ENCODE measurements at regions not wholly inside any gene's neighbourhood (a gene's known extent, or its start where the extent isn't known, plus 50 kb on each side); places are given as distances from the start of the nearest gene placed in this dataset.

GRCh38 chr12:91655966-91656365 lies 473.3 kb upstream of the DCN start:
- no peaks in the 10 kb centered on the region for H3K27me3 ChIP-seq (ENCODE audit: control insufficient read depth, insufficient read depth, low read length)
- no peak for DNase-seq (ENCODE audit: low read depth, low spot score)
- BruUV-seq (replicated peaks) = no TSS peak

GRCh38 chr12:91654087-91654486 lies 471.5 kb upstream of the DCN start:
- in situ Hi-C loops (cut with HindIII; ENCODE audit: low pct_unique_long_range_greater_than_20kb, low sequenced_read_pairs) = no loop called here
- BruUV-seq (replicated peaks) = no TSS peak
- ChIA-PET CTCF (no interaction called here), POLR2A (no interaction called here)
- no peak for DNase-seq (ENCODE audit: low read depth, low spot score)
- no peak overlapping the region for H3K4me3 ChIP-seq (ENCODE audit: low read depth in 2 of 2, low read length in 2 of 2)
- no peak for ATAC-seq
- H3K4me1 ChIP-seq (ENCODE audit: control insufficient read depth, insufficient read depth, low read length) = no peaks in the 10 kb centered on the region
- H3K27ac ChIP-seq (ENCODE audit: low read length) = no peak overlapping the region
- no peaks in the 10 kb centered on the region for H3K27me3 ChIP-seq (ENCODE audit: control insufficient read depth, insufficient read depth, low read length)
- H3K36me3 ChIP-seq (ENCODE audit: control insufficient read depth, insufficient read depth, low read length) = no peaks in the 10 kb centered on the region
- no peaks in the 10 kb centered on the region for H3K9me3 ChIP-seq (ENCODE audit: control insufficient read depth, insufficient read depth, low read depth, low read length)
- intact Hi-C loops (cut with micrococcal nuclease; ENCODE audit: unreplicated experiment) = no loop called here
- TF ChIP-seq POLR2AphosphoS5 (IDR thresholded peaks at IDR 0.05; ENCODE audit: low read depth, low read length) (no peak), TCF7L2 (IDR thresholded peaks at IDR 0.05; ENCODE audit: low read depth, low read length) (no peak), REST (IDR thresholded peaks at IDR 0.05; ENCODE audit: insufficient read depth in 1 of 2, low read depth in 2 of 2, low read length in 1 of 2) (no peak), CTCF (IDR thresholded peaks at IDR 0.05) (no peak), SIN3A (IDR thresholded peaks at IDR 0.05; ENCODE audit: borderline replicate concordance, insufficient read depth, low read depth, low read length) (no peak)

More at GRCh38 chr12:91655966-91656365, 473.3 kb upstream of the DCN start:
- in situ Hi-C loops (cut with HindIII; ENCODE audit: low pct_unique_long_range_greater_than_20kb, low sequenced_read_pairs) = no loop called here
- no peaks in the 10 kb centered on the region for H3K4me1 ChIP-seq (ENCODE audit: control insufficient read depth, insufficient read depth, low read length)
- TF ChIP-seq SIN3A (IDR thresholded peaks at IDR 0.05; ENCODE audit: borderline replicate concordance, insufficient read depth, low read depth, low read length) = no peak
- TF ChIP-seq CTCF (IDR thresholded peaks at IDR 0.05) = no peak
- no peak for TF ChIP-seq POLR2AphosphoS5 (IDR thresholded peaks at IDR 0.05; ENCODE audit: low read depth, low read length)
- no peak for TF ChIP-seq REST (IDR thresholded peaks at IDR 0.05; ENCODE audit: insufficient read depth in 1 of 2, low read depth in 2 of 2, low read length in 1 of 2)
- no peak for TF ChIP-seq TCF7L2 (IDR thresholded peaks at IDR 0.05; ENCODE audit: low read depth, low read length)
- H3K9me3 ChIP-seq (ENCODE audit: control insufficient read depth, insufficient read depth, low read depth, low read length) = no peaks in the 10 kb centered on the region
- ChIA-PET POLR2A (no interaction called here), CTCF (no interaction called here)
- H3K27ac ChIP-seq (ENCODE audit: low read length) = no peak overlapping the region
- H3K36me3 ChIP-seq (ENCODE audit: control insufficient read depth, insufficient read depth, low read length) = no peaks in the 10 kb centered on the region
- intact Hi-C loops (cut with micrococcal nuclease; ENCODE audit: unreplicated experiment) = no loop called here
- ATAC-seq = no peak
- H3K4me3 ChIP-seq (ENCODE audit: low read depth in 2 of 2, low read length in 2 of 2) = no peak overlapping the region
